Caco-2 (cell line): ENCODE measurements at regions not wholly inside any gene's neighbourhood (a gene's known extent, or its start where the extent isn't known, plus 50 kb on each side); places are given as distances from the start of the nearest gene placed in this dataset.

Source experiments
- BruUV-seq: library from RNA; stranded (reverse); fragments of 400-500 nt; replicated peaks from 2 replicates; lab custom pipeline; 2021; lab: Mats Ljungman, UMichigan
- CTCF ChIA-PET: fragments of 300-600 bp; sonication (Branson Sonifier 250); formaldehyde crosslinking; loops from one replicate; lab custom pipeline; 2022; ENCODE audit warnings: antibody characterized with exemption; lab: Charles Lee
- POLR2A ChIA-PET: fragments of 300-600 bp; sonication (Branson Sonifier 250); formaldehyde crosslinking; loops from one replicate; lab custom pipeline; 2022; ENCODE audit warnings: antibody characterized with exemption; lab: Charles Lee
- DNase-seq, 2 experiments: peaks; one replicate each; pipeline versions ENCODE4 v3.0.0 to v3.0.0-alpha.2; 2020 to 2022
- H3K27me3 ChIP-seq: replicated peaks from 2 replicates; pipeline ENCODE4 v1.6.0; 2011; ENCODE audit warnings: low read length; ENCODE audit not compliant: control insufficient read depth, insufficient read depth
- H3K36me3 ChIP-seq: 2 replicates; pipeline ENCODE4 v1.5.1; 2011; ENCODE audit warnings: low read length; ENCODE audit not compliant: control insufficient read depth, insufficient read depth
- H3K4me1 ChIP-seq: fragments of 250-450 bp; sonication (Bioruptor Pico); 2 replicates; pipeline ENCODE4 v1.5.1; 2020; ENCODE audit warnings: mild to moderate bottlenecking
- H3K4me3 ChIP-seq: 2 replicates; pipeline ENCODE4 v1.5.1; 2011; ENCODE audit warnings: low read depth, mild to moderate bottlenecking, control low read depth, low read length
- H3K9me3 ChIP-seq: fragments of 250-450 bp; sonication (Bioruptor Pico); 2 replicates; pipeline ENCODE4 v1.5.1; 2020; ENCODE audit warnings: mild to moderate bottlenecking, moderate library complexity
- H3K27ac Mint-ChIP-seq: one replicate; pipeline ENCODE4 v1.8.0; 2022; ENCODE audit warnings: mixed read lengths; ENCODE audit not compliant: unreplicated experiment
- H3K27me3 Mint-ChIP-seq: one replicate; pipeline ENCODE4 v1.8.0; 2022; ENCODE audit warnings: mixed read lengths; ENCODE audit not compliant: insufficient read depth, unreplicated experiment
- H3K36me3 Mint-ChIP-seq: one replicate; pipeline ENCODE4 v1.8.0; 2022; ENCODE audit warnings: mild to moderate bottlenecking, mixed read lengths; ENCODE audit not compliant: insufficient read depth, unreplicated experiment
- H3K4me1 Mint-ChIP-seq: one replicate; pipeline ENCODE4 v1.8.0; 2022; ENCODE audit warnings: low read depth, mixed read lengths; ENCODE audit not compliant: unreplicated experiment
- H3K4me3 Mint-ChIP-seq: one replicate; pipeline ENCODE4 v1.8.0; 2022; ENCODE audit warnings: mild to moderate bottlenecking, moderate library complexity, mixed read lengths; ENCODE audit not compliant: unreplicated experiment
- H3K9me3 Mint-ChIP-seq: one replicate; pipeline ENCODE4 v1.8.0; 2022; ENCODE audit warnings: mixed read lengths; ENCODE audit not compliant: unreplicated experiment
- intact Hi-C: fragments of 100-400 bp; cut with micrococcal nuclease; formaldehyde crosslinking; loops from one replicate; pipeline ENCODE4 v1.10.0; 2022; ENCODE audit not compliant: unreplicated experiment
- TF ChIP-seq, protein P1 (sequence below), 2 experiments: fragments of 200-600 bp in 1 of 2; IDR thresholded peaks; 1 replicate in 1 of 2; 2 replicates in 1 of 2; pipeline versions ENCODE4 v1.5.1 to v1.8.0; 2011 to 2022; ENCODE audit warnings: antibody characterized with exemption in 1 of 2, control low read depth in 1 of 2, inconsistent platforms in 1 of 2, low read depth in 1 of 2, low read length in 1 of 2, mild to moderate bottlenecking in 1 of 2, moderate library complexity in 1 of 2; ENCODE audit not compliant: insufficient read depth in 1 of 2, severe bottlenecking in 1 of 2, unreplicated experiment in 1 of 2

GRCh38 chr22:25448435-25449051, 115.9 kb upstream of the GRK3 start:
- peak overlapping the region; percentile 98 for H3K4me3 Mint-ChIP-seq
- DNase-seq, result no peak
- TF ChIP-seq, protein P1, sequence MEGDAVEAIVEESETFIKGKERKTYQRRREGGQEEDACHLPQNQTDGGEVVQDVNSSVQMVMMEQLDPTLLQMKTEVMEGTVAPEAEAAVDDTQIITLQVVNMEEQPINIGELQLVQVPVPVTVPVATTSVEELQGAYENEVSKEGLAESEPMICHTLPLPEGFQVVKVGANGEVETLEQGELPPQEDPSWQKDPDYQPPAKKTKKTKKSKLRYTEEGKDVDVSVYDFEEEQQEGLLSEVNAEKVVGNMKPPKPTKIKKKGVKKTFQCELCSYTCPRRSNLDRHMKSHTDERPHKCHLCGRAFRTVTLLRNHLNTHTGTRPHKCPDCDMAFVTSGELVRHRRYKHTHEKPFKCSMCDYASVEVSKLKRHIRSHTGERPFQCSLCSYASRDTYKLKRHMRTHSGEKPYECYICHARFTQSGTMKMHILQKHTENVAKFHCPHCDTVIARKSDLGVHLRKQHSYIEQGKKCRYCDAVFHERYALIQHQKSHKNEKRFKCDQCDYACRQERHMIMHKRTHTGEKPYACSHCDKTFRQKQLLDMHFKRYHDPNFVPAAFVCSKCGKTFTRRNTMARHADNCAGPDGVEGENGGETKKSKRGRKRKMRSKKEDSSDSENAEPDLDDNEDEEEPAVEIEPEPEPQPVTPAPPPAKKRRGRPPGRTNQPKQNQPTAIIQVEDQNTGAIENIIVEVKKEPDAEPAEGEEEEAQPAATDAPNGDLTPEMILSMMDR (IDR thresholded peaks at IDR 0.05; ENCODE audit: insufficient read depth in 1 of 2, low read depth in 1 of 2, low read length in 1 of 2, severe bottlenecking in 1 of 2, unreplicated experiment in 1 of 2), result no peak

GRCh38 chr22:25449781-25450317, 114.6 kb upstream of the GRK3 start:
- H3K36me3 Mint-ChIP-seq, result peaks cover 12% of the 10 kb centered on the region
- intact Hi-C loops, result loop anchor here (5.0 kb wide), 1 partner anchor 322 kb away; no protein-coding TSS in a partner anchor
- H3K9me3 Mint-ChIP-seq, result no peaks in the 10 kb centered on the region
- H3K27ac Mint-ChIP-seq, result no peak overlapping the region
- CTCF ChIA-PET, result no interaction called here
- H3K4me1 Mint-ChIP-seq, result peaks cover 7% of the 10 kb centered on the region
- Histone ChIP-seq H3K4me1 (0 out of 2 replicates have a peak, but pooled peaks cover 5% of the 10 kb centered on the region), H3K36me3 (no peaks in the 10 kb centered on the region), H3K27me3 (no peaks in the 10 kb centered on the region), H3K9me3 (no peaks in the 10 kb centered on the region), H3K4me3 (no peak overlapping the region; the same call in 1 of the 2 replicates)
- BruUV-seq, result no TSS peak
- DNase-seq, result no peak
- TF ChIP-seq, protein P1 (IDR thresholded peaks at IDR 0.05; ENCODE audit: insufficient read depth in 1 of 2, low read depth in 1 of 2, low read length in 1 of 2, severe bottlenecking in 1 of 2, unreplicated experiment in 1 of 2), result no peak
- POLR2A ChIA-PET, result no interaction called here
- peak overlapping the region; percentile 98 for H3K4me3 Mint-ChIP-seq
- H3K27me3 Mint-ChIP-seq, result no peaks in the 10 kb centered on the region

More at GRCh38 chr22:25448435-25449051, 115.9 kb upstream of the GRK3 start:
- no peaks in the 10 kb centered on the region for H3K9me3 ChIP-seq
- peak overlapping the region; percentile 95 for H3K4me3 ChIP-seq
- no peaks in the 10 kb centered on the region for H3K27me3 Mint-ChIP-seq
- H3K27ac Mint-ChIP-seq, result peak overlapping the region; percentile 7
- H3K36me3 Mint-ChIP-seq, result peaks cover 8% of the 10 kb centered on the region
- TSS peak; percentile 32 for BruUV-seq
- H3K9me3 Mint-ChIP-seq, result no peaks in the 10 kb centered on the region
- H3K36me3 ChIP-seq, result no peaks in the 10 kb centered on the region
- ChIA-PET POLR2A (no interaction called here), CTCF (interaction anchor here (0.6 to 1.0 kb wide), 5 partner anchors 14 to 93 kb away, joined by 3 to 6 read pairs (median 3); no protein-coding TSS in a partner anchor)
- peaks cover 7% of the 10 kb centered on the region for H3K4me1 Mint-ChIP-seq
- H3K4me1 ChIP-seq, result 0 out of 2 replicates have a peak, but pooled peaks cover 5% of the 10 kb centered on the region
- H3K27me3 ChIP-seq, result no peaks in the 10 kb centered on the region
- intact Hi-C loops, result loop anchor here (5.0 kb wide), 1 partner anchor 324 kb away; no protein-coding TSS in a partner anchor

DNA sequence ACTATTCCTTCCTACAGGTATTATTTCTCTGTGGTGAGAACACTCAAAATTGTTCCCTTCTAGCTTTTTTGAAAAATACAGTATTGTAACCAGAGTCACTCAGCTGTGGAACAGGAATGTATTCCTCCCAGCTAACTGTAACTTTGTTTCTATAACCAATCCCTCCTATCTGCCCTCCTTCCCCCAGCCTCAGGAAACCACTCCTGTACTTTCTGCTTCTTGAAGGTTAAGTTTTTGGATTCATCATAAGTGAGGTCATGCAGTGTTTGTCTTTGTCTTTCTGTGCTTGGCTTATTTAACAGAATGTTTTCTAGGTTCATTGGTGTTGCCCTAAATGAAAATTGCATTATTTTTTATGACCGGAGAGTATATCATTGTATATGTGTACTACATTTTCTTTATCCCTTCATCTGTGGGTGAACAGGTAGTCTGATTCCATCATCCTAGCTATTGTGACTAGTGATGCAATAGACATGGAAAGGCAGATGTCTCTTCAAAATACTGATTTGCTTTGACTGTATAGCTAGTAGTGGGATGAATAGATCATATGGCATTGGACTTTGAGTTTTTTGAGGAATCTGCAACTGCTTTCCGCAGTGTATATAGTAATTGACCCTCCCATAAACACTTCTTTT, 112.9 kb upstream of the GRK3 start:
- no peak for DNase-seq
- TF ChIP-seq, protein P1 (IDR thresholded peaks at IDR 0.05; ENCODE audit: insufficient read depth in 1 of 2, low read depth in 1 of 2, low read length in 1 of 2, severe bottlenecking in 1 of 2, unreplicated experiment in 1 of 2), result no peak
- POLR2A ChIA-PET, result no interaction called here

More for the DNA sequence above, 112.9 kb upstream of the GRK3 start:
- Mint-ChIP-seq H3K4me1 (peaks cover 7% of the 10 kb centered on the region), H3K36me3 (peaks cover 17% of the 10 kb centered on the region), H3K9me3 (no peaks in the 10 kb centered on the region), H3K27ac (no peak overlapping the region), H3K27me3 (no peaks in the 10 kb centered on the region), H3K4me3 (no peak overlapping the region)
- Histone ChIP-seq H3K9me3 (no peaks in the 10 kb centered on the region), H3K4me1 (0 out of 2 replicates have a peak, but pooled peaks cover 5% of the 10 kb centered on the region), H3K36me3 (no peaks in the 10 kb centered on the region), H3K4me3 (no peak overlapping the region), H3K27me3 (no peaks in the 10 kb centered on the region)
- CTCF ChIA-PET, result no interaction called here
- intact Hi-C loops, result no loop called here
- no TSS peak for BruUV-seq
